GM12874 (cell line): ENCODE measurements at regions not wholly inside any gene's neighbourhood (a gene's known extent, or its start where the extent isn't known, plus 50 kb on each side); places are given as distances from the start of the nearest gene placed in this dataset.

Experiments
- TF ChIP-seq, protein P1 (sequence below): IDR thresholded peaks from 2 replicates; pipeline ENCODE4 v1.5.1; 2011; ENCODE audit warnings: low read depth, mild to moderate bottlenecking, control low read depth, low read length, moderate library complexity; ENCODE audit not compliant: insufficient read depth

DNA sequence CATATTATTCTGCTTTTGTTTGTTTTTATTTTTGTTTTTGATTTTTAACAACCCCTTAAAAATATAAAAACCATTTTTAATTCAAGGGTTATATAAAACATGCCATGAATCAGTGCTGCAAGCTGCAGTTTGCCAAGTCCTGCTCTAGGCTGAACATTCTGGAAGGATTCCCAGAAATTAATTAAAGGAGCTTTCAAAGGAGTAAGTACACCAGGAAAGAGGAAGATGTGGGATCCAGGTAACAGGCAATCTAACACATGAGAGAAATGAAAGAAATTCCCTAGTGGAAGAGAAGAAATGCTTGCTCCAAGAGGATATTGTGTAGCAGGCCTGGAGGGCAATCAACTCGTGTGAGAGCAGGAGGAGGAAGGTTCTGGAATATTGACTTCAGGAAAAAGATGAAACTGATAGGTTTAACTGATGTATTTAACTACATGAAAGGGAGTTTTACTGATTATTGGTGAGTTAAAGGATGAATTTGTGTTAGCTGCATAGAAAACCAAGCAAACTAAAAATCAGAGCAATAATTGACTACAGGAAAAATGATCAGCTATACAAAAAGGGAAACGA is 146.0 kb upstream of the PHACTR1 start:
- TF ChIP-seq, protein P1, sequence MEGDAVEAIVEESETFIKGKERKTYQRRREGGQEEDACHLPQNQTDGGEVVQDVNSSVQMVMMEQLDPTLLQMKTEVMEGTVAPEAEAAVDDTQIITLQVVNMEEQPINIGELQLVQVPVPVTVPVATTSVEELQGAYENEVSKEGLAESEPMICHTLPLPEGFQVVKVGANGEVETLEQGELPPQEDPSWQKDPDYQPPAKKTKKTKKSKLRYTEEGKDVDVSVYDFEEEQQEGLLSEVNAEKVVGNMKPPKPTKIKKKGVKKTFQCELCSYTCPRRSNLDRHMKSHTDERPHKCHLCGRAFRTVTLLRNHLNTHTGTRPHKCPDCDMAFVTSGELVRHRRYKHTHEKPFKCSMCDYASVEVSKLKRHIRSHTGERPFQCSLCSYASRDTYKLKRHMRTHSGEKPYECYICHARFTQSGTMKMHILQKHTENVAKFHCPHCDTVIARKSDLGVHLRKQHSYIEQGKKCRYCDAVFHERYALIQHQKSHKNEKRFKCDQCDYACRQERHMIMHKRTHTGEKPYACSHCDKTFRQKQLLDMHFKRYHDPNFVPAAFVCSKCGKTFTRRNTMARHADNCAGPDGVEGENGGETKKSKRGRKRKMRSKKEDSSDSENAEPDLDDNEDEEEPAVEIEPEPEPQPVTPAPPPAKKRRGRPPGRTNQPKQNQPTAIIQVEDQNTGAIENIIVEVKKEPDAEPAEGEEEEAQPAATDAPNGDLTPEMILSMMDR, result no peak

DNA sequence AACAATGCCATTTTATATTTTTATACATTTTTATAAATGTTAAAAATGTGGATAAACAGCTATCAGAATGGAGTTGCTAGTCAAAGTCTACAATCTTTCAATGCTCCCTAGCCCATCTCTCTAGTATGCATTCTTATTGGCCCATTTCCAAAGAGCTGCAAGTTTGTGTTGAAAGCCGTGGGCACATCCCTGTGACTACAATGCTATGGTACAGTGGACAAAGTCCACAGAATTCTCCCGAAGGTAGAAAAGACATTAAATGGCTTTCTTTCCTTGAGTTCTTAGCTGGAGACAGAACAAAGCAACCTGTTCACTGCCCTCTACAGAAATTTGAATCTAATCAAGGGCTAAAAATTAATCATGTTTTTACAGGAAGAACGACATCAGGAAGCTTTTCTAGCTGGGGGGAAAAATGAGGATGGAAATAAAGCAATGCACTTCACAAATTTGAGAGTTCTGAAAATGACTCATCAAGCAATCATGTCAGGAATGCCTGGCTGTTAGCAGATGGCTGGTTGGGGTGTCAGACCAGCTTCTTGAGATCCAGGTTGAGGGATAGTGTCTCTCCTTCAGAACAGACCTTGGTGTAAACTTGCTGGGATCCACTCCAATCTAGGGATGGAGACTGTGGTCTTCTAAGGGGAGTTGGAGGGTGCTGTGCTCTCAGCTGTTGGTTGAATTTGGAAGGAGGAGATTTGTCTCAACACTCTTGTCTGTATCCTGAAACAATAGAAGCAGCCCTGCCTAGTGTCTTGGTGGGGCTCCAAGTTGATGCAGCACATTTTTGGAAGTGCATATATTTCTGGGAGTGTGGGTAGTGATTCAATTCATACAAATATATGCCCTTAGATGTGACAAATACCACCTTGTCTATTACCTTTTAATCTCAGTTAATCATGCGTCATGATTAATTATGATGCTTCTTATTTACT is 143.4 kb upstream of the PHACTR1 start:
- TF ChIP-seq, protein P1, result no peak

DNA sequence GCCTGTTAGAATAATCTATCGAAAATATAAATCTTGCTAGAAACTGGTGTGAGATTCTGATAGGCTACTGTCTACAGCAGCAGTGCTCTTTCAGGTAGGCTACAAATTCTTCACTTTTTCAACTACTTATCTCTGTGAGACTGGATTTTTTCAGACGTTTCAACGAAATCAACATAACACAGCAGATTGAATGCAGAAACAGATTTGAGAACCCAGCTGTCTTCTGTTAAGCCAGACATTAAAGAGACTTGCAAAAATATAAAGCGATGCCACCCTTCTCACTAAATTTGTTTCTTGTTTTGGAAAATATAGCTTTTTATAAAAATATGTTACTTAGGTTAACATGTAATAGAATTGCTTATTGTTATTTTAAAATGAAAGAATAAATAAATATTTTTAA is 140.6 kb upstream of the PHACTR1 start:
- TF ChIP-seq, protein P1, result no peak

DNA sequence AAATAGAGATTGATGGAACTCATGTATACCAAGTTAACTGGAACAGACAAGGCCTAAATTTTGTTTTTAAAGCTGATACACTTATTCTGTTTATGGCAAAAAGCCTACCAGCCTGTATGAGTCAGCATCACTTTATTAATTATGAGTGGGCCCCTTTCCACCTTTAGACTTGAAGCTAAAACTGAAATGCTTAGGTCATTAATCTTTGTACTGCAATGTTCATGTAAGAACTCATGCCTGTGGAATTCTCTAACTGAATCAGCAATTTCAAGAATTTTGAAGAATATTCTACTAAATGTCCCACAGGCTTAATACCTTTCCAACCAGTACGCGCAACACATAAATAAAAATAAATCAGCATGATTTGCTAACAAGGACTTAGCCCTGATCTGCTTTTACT is 140.2 kb upstream of the PHACTR1 start:
- TF ChIP-seq, protein P1, result no peak

DNA sequence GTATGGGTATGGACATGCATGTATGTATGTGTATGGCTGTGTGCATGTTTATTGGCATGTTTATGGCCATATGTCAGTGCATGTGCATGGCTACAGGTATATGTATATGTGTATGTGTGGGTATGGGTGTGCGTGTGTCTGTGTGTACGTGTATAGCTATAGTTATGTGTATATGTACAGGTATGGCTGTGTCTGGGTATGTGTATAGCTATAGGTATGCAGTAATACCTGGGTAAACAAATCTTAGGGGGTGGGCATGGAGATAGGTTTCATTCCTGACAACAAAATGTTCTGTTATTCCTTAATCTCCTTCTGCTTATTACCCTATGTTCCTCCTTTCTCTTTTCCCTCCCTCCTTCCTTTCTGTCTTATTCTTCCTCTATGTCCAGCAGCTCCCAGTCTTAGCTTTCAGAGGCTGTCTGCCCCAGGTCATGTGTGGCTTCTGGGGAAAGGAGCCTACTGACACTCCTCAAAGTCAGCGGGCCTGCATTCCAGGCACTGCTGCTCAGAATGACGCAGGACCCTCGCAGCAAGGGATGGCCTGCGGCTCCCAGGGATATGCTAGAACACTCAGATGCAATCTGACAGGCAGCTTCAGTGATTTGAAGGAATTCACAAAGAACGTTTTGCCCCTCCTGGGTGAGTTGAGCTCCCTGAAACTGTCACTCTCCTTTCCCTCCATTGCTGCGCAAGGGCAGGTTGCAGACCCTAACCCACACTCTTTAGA is 139.3 kb upstream of the PHACTR1 start:
- TF ChIP-seq, protein P1, result no peak

DNA sequence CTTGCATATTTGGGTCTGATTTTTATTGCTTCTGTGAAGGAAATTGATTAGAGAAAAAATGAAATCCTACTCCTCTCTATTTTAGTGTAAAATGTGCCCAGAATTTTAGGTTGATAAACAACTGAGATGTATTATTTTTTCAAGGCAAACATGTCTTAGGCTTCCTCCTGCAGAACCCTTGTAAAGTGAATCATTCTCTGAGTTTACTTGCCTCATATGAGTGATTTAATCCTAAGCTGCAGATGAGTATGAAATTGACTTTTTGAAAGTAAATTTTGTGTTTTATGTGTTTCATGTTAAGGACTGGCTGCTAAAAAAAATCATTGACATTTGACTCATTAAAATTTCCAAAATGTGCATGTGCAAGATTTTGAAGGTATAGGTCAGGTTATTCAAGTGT is 138.5 kb upstream of the PHACTR1 start:
- TF ChIP-seq, protein P1, result no peak

DNA sequence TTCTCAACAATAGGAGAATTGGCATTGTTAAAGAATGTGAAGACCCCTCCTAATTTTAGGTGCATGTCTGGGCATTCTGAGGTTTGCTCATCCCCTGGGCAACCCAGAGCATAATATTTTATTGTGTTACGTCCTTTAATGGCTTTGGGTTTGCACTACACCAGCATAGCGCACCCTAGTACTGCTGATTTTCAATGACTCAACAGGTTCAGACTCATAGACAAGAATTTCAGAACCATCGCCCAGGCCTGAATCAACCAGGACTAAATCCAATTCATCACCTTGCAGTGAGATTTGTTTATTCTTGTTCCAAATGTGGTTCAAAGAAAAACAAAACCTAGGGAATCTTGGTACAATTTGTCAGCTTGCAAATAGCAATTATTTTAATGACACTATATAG is 137.8 kb upstream of the PHACTR1 start:
- TF ChIP-seq, protein P1, result no peak
